H9 (cell line): ENCODE measurements at regions not wholly inside any gene's neighbourhood (a gene's known extent, or its start where the extent isn't known, plus 50 kb on each side); places are given as distances from the start of the nearest gene placed in this dataset.

Experiments
- DNase-seq: peaks from one replicate; pipeline ENCODE4 v3.0.0-alpha.2; 2017
- H2AFZ ChIP-seq: one replicate; pipeline ENCODE4 v1.6.1; 2013; ENCODE audit warnings: mild to moderate bottlenecking, low read length, control low read depth, moderate library complexity
- H2AK5ac ChIP-seq: 2 replicates; pipeline ENCODE4 v1.6.1; 2013; ENCODE audit warnings: low read length, control low read depth, mixed read lengths; ENCODE audit not compliant: insufficient read length
- H2BK120ac ChIP-seq: one replicate; pipeline ENCODE4 v1.6.1; 2013; ENCODE audit warnings: low read depth, mild to moderate bottlenecking, low read length, control low read depth, inconsistent platforms; ENCODE audit not compliant: poor library complexity, severe bottlenecking
- H2BK12ac ChIP-seq: 2 replicates; pipeline ENCODE4 v1.6.1; 2013; ENCODE audit warnings: low read length, control low read depth, mixed read lengths, low read depth; ENCODE audit not compliant: insufficient read length
- H2BK15ac ChIP-seq: 2 replicates; pipeline ENCODE4 v1.6.1; 2013; ENCODE audit warnings: low read depth, low read length, control low read depth
- H2BK20ac ChIP-seq: one replicate; pipeline ENCODE4 v1.6.1; 2013; ENCODE audit warnings: low read depth, mild to moderate bottlenecking, low read length, control low read depth, inconsistent platforms; ENCODE audit not compliant: poor library complexity, severe bottlenecking
- H2BK5ac ChIP-seq: 2 replicates; pipeline ENCODE4 v1.6.1; 2013; ENCODE audit warnings: low read length, control low read depth, mixed read lengths; ENCODE audit not compliant: insufficient read length
- H3K14ac ChIP-seq: 2 replicates; pipeline ENCODE4 v1.6.1; 2013; ENCODE audit warnings: low read length, control low read depth; ENCODE audit not compliant: insufficient read depth
- H3K18ac ChIP-seq: 2 replicates; pipeline ENCODE4 v1.6.1; 2013; ENCODE audit warnings: low read depth, mild to moderate bottlenecking, mixed read lengths, low read length, control low read depth; ENCODE audit not compliant: insufficient read length
- H3K23ac ChIP-seq: 2 replicates; pipeline ENCODE4 v1.6.1; 2013; ENCODE audit warnings: low read length, control low read depth, mixed read lengths, low read depth; ENCODE audit not compliant: insufficient read length
- H3K23me2 ChIP-seq: 2 replicates; pipeline ENCODE4 v1.6.1; 2013; ENCODE audit warnings: low read depth, mild to moderate bottlenecking, mixed read lengths, low read length, control low read depth; ENCODE audit not compliant: insufficient read length, poor library complexity, severe bottlenecking
- H3K27ac ChIP-seq: 2 replicates; pipeline ENCODE4 v1.5.1; 2013; ENCODE audit warnings: low read length, control low read depth, mixed read lengths, low read depth; ENCODE audit not compliant: insufficient read length
- H3K27me3 ChIP-seq: 2 replicates; pipeline ENCODE4 v1.6.1; 2013; ENCODE audit warnings: low read length, control low read depth, inconsistent platforms; ENCODE audit not compliant: insufficient read depth
- H3K4ac ChIP-seq: 2 replicates; pipeline ENCODE4 v1.6.1; 2013; ENCODE audit warnings: low read depth, mild to moderate bottlenecking, control low read depth, inconsistent platforms, low read length, moderate library complexity
- H3K4me1 ChIP-seq: 2 replicates; pipeline ENCODE4 v1.6.1; 2013; ENCODE audit warnings: low read length, control low read depth, inconsistent platforms; ENCODE audit not compliant: insufficient read depth
- H3K4me2 ChIP-seq: 2 replicates; pipeline ENCODE4 v1.6.1; 2013; ENCODE audit warnings: low read length, control low read depth, mixed read lengths; ENCODE audit not compliant: insufficient read length, insufficient read depth
- H3K56ac ChIP-seq: 2 replicates; pipeline ENCODE4 v1.6.1; 2013; ENCODE audit warnings: low read depth, mild to moderate bottlenecking, mixed read lengths, low read length, control low read depth; ENCODE audit not compliant: insufficient read length
- H3K79me1 ChIP-seq: 2 replicates; pipeline ENCODE4 v1.6.1; 2013; ENCODE audit warnings: low read depth, mild to moderate bottlenecking, moderate library complexity, low read length, control low read depth, inconsistent platforms; ENCODE audit not compliant: insufficient read depth, poor library complexity, severe bottlenecking
- H3K79me2 ChIP-seq: 2 replicates; pipeline ENCODE4 v1.6.1; 2013; ENCODE audit warnings: low read length, control low read depth, inconsistent platforms; ENCODE audit not compliant: insufficient read depth
- H3K9ac ChIP-seq: 2 replicates; pipeline ENCODE4 v1.6.1; 2013; ENCODE audit warnings: low read length, control low read depth, mixed read lengths; ENCODE audit not compliant: insufficient read length; ENCODE audit errors: extremely low read depth
- H3K9me3 ChIP-seq: one replicate; pipeline ENCODE4 v1.6.1; 2013; ENCODE audit warnings: low read depth, low read length, inconsistent platforms; ENCODE audit not compliant: control insufficient read depth
- H3T11ph ChIP-seq: one replicate; pipeline ENCODE4 v1.6.1; 2013; ENCODE audit warnings: mild to moderate bottlenecking, low read length, control low read depth, inconsistent platforms
- H4K20me1 ChIP-seq: one replicate; pipeline ENCODE4 v1.6.1; 2013; ENCODE audit not compliant: control insufficient read depth, insufficient read length, insufficient read depth
- H4K5ac ChIP-seq: 2 replicates; pipeline ENCODE4 v1.6.1; 2013; ENCODE audit warnings: low read depth, mild to moderate bottlenecking, mixed read lengths, low read length, control low read depth; ENCODE audit not compliant: insufficient read length
- H4K8ac ChIP-seq: replicated peaks from 2 replicates; pipeline ENCODE4 v1.6.1; 2013; ENCODE audit warnings: low read length, control low read depth, mixed read lengths, low read depth; ENCODE audit not compliant: insufficient read length
- H4K91ac ChIP-seq: 2 replicates; pipeline ENCODE4 v1.6.1; 2013; ENCODE audit warnings: low read depth, mild to moderate bottlenecking, moderate library complexity, mixed read lengths, low read length, control low read depth; ENCODE audit not compliant: insufficient read length
- H3K27ac Mint-ChIP-seq, 3 experiments: 2 replicates in 2 of 3; 3 replicates in 1 of 3; pipeline ENCODE4 v1.8.0; 2020 to 2021; ENCODE audit warnings: mixed read lengths in 3 of 3, mild to moderate bottlenecking in 1 of 3, moderate library complexity in 1 of 3
- H3K27me3 Mint-ChIP-seq: 2 replicates; pipeline ENCODE4 v1.8.0; 2021; ENCODE audit warnings: low read depth, mild to moderate bottlenecking, moderate library complexity, mixed read lengths
- H3K36me3 Mint-ChIP-seq, 3 experiments: 2 replicates in 2 of 3; 3 replicates in 1 of 3; pipeline ENCODE4 v1.8.0; 2020 to 2021; ENCODE audit warnings: low read depth in 3 of 3, mixed read lengths in 3 of 3; ENCODE audit not compliant: insufficient read depth in 1 of 3
- H3K4me1 Mint-ChIP-seq, 2 experiments: 2 replicates each; pipeline ENCODE4 v1.8.0; 2020; ENCODE audit warnings: mixed read lengths in 2 of 2
- H3K4me3 Mint-ChIP-seq, 2 experiments: 2 replicates in 1 of 2; 3 replicates in 1 of 2; pipeline ENCODE4 v1.8.0; 2020 to 2021; ENCODE audit warnings: mild to moderate bottlenecking in 2 of 2, mixed read lengths in 2 of 2, moderate library complexity in 1 of 2
- H3K9me3 Mint-ChIP-seq, 2 experiments: 2 replicates in 1 of 2; 3 replicates in 1 of 2; pipeline ENCODE4 v1.8.0; 2020; ENCODE audit warnings: mild to moderate bottlenecking in 2 of 2, mixed read lengths in 2 of 2, moderate library complexity in 1 of 2
- CTCF ChIP-seq: fragments of 200-600 bp; sonication (generic); conservative IDR thresholded peaks from 3 replicates; pipeline ENCODE4 v1.8.0; 2021; ENCODE audit warnings: antibody characterized with exemption, mild to moderate bottlenecking
- WGBS: extraction: QIAGEN DNeasy Blood & Tissue Kit; methylation state at CpG from one replicate; pipeline ENCODE4 v1.1.7; 2013; ENCODE audit warnings: missing lambda C conversion rate, low lambda C conversion rate, mixed read lengths; ENCODE audit not compliant: insufficient read length; ENCODE audit errors: extremely low coverage; 5-methylcytosine and 5-hydroxymethylcytosine counted together

GRCh38 chr7:53340220-53340619 is 304.8 kb downstream of the POM121L12 start:
- Histone ChIP-seq H2BK20ac (no peak overlapping the region), H3K18ac (no peak overlapping the region), H2AFZ (no peak overlapping the region), H3K9ac (no peak overlapping the region), H3K9me3 (peaks cover 6% of the 10 kb centered on the region), H2AK5ac (no peak overlapping the region), H3K23ac (no peak overlapping the region), H4K91ac (no peak overlapping the region), H3K56ac (no peak overlapping the region), H3K79me1 (no peaks in the 10 kb centered on the region), H3K27me3 (no peaks in the 10 kb centered on the region), H3K4me1 (no peaks in the 10 kb centered on the region), H3K4ac (no peak overlapping the region), H3K23me2 (no peaks in the 10 kb centered on the region), H3K4me2 (no peak overlapping the region), H3K79me2 (no peaks in the 10 kb centered on the region), H2BK15ac (no peak overlapping the region), H4K20me1 (no peaks in the 10 kb centered on the region), H3T11ph (no peak overlapping the region), H4K8ac (no peak overlapping the region), H2BK12ac (no peak overlapping the region), H2BK5ac (no peak overlapping the region), H4K5ac (no peak overlapping the region), H3K14ac (no peak overlapping the region), H3K27ac (no peak overlapping the region), H2BK120ac (no peak overlapping the region)
- Mint-ChIP-seq H3K9me3 (peaks cover 52 to 77% of the 10 kb centered on the region in 2 experiments), H3K36me3 (peaks cover 21 to 57% (median 43%) of the 10 kb centered on the region in 3 experiments), H3K27ac (no peak overlapping the region), H3K4me3 (no peak overlapping the region), H3K4me1 (no peaks in the 10 kb centered on the region), H3K27me3 (no peaks in the 10 kb centered on the region)
- DNase-seq = no peak
- no peak for TF ChIP-seq CTCF
- 100% methylated on average over 1 of the region's 1 CpG for WGBS
